ENCODE measurements at regions not wholly inside any gene's neighbourhood (a gene's known extent, or its start where the extent isn't known, plus 50 kb on each side); places are given as distances from the start of the nearest gene placed in this dataset.

- H3K4me3 ChIP-seq = no peak overlapping the region
- no peaks in the 10 kb centered on the region for H3K27me3 ChIP-seq
- H3K9me3 ChIP-seq (ENCODE audit: low read depth) = no peaks in the 10 kb centered on the region
- H3K27ac ChIP-seq = no peak overlapping the region
- no peaks in the 10 kb centered on the region for H3K4me1 ChIP-seq (ENCODE audit: low read depth)
- no peaks in the 10 kb centered on the region for H3K36me3 ChIP-seq
- no peak for TF ChIP-seq CTCF (IDR thresholded peaks at IDR 0.05; ENCODE audit: low read depth, low read length)
- no peak for DNase-seq (ENCODE audit: low read depth in 1 of 2, low spot score in 1 of 2)
These were observed 404.5 kb downstream of the ADRA2A start for GRCh38 chr10:111481261-111481826.

- Histone ChIP-seq H3K27ac (no peak overlapping the region), H3K36me3 (no peaks in the 10 kb centered on the region), H3K4me1 (ENCODE audit: low read depth) (no peaks in the 10 kb centered on the region), H3K9me3 (ENCODE audit: low read depth) (no peaks in the 10 kb centered on the region), H3K4me3 (no peak overlapping the region), H3K27me3 (no peaks in the 10 kb centered on the region)
- DNase-seq (ENCODE audit: low read depth in 1 of 2, low spot score in 1 of 2) = no peak
- no peak for TF ChIP-seq CTCF (IDR thresholded peaks at IDR 0.05; ENCODE audit: low read depth, low read length)
These were observed 405.0 kb downstream of the ADRA2A start for GRCh38 chr10:111481866-111482265.

GRCh38 chr10:111482621-111483216 lies 405.9 kb downstream of the ADRA2A start:
- Histone ChIP-seq H3K27me3 (no peaks in the 10 kb centered on the region), H3K36me3 (no peaks in the 10 kb centered on the region), H3K9me3 (ENCODE audit: low read depth) (no peaks in the 10 kb centered on the region), H3K27ac (no peak overlapping the region), H3K4me1 (ENCODE audit: low read depth) (no peaks in the 10 kb centered on the region), H3K4me3 (no peak overlapping the region)
- TF ChIP-seq CTCF (IDR thresholded peaks at IDR 0.05; ENCODE audit: low read depth, low read length) = no peak
- no peak for DNase-seq (ENCODE audit: low read depth in 1 of 2, low spot score in 1 of 2)

- Histone ChIP-seq H3K27me3 (no peaks in the 10 kb centered on the region), H3K9me3 (ENCODE audit: low read depth) (no peaks in the 10 kb centered on the region), H3K27ac (no peak overlapping the region), H3K4me1 (ENCODE audit: low read depth) (no peaks in the 10 kb centered on the region), H3K4me3 (no peak overlapping the region), H3K36me3 (no peaks in the 10 kb centered on the region)
- TF ChIP-seq CTCF (IDR thresholded peaks at IDR 0.05; ENCODE audit: low read depth, low read length) = no peak
- no peak for DNase-seq (ENCODE audit: low read depth in 1 of 2, low spot score in 1 of 2)
These were observed 408.9 kb downstream of the ADRA2A start for GRCh38 chr10:111485767-111486166.

- Histone ChIP-seq H3K4me3 (no peak overlapping the region), H3K27me3 (no peaks in the 10 kb centered on the region), H3K27ac (no peak overlapping the region), H3K36me3 (no peaks in the 10 kb centered on the region), H3K9me3 (ENCODE audit: low read depth) (no peaks in the 10 kb centered on the region), H3K4me1 (ENCODE audit: low read depth) (no peaks in the 10 kb centered on the region)
- no peak for TF ChIP-seq CTCF (IDR thresholded peaks at IDR 0.05; ENCODE audit: low read depth, low read length)
- no peak for DNase-seq (ENCODE audit: low read depth in 1 of 2, low spot score in 1 of 2)
These were observed 409.5 kb downstream of the ADRA2A start for GRCh38 chr10:111486346-111486745.

Measured in cardiac muscle cell (in vitro differentiated cells and primary cell).